IPS-18c (cell line): ENCODE measurements at regions not wholly inside any gene's neighbourhood (a gene's known extent, or its start where the extent isn't known, plus 50 kb on each side); places are given as distances from the start of the nearest gene placed in this dataset.

ENCODE experiments used
- H3K4me3 ChIP-seq: 2 replicates; pipeline ENCODE4 v1.7.0; 2013; ENCODE audit warnings: low read depth, mild to moderate bottlenecking, low read length, moderate library complexity; ENCODE audit not compliant: insufficient read depth
- H3K9me3 ChIP-seq: one replicate; pipeline ENCODE4 v1.6.1; 2013; ENCODE audit warnings: mild to moderate bottlenecking, low read length, moderate library complexity; ENCODE audit not compliant: control insufficient read depth, insufficient read depth

GRCh38 chr6:14321992-14322772, 204.6 kb downstream of the CD83 start:
- Histone ChIP-seq H3K4me3 (no peak overlapping the region), H3K9me3 (no peaks in the 10 kb centered on the region)

- Histone ChIP-seq H3K4me3 (no peak overlapping the region; the same call in 1 of the 2 replicates), H3K9me3 (no peaks in the 10 kb centered on the region)
These were observed 205.3 kb downstream of the CD83 start for GRCh38 chr6:14322841-14323240.

GRCh38 chr6:14326774-14327173, 209.2 kb downstream of the CD83 start:
- H3K4me3 ChIP-seq = no peak overlapping the region
- no peaks in the 10 kb centered on the region for H3K9me3 ChIP-seq

GRCh38 chr6:14328163-14328562, 210.6 kb downstream of the CD83 start:
- Histone ChIP-seq H3K4me3 (no peak overlapping the region), H3K9me3 (no peaks in the 10 kb centered on the region)

- no peak overlapping the region for H3K4me3 ChIP-seq
- H3K9me3 ChIP-seq = no peaks in the 10 kb centered on the region
These were observed 216.2 kb downstream of the CD83 start for GRCh38 chr6:14333556-14334305.

GRCh38 chr6:14335071-14335470, 217.5 kb downstream of the CD83 start:
- Histone ChIP-seq H3K9me3 (no peaks in the 10 kb centered on the region), H3K4me3 (no peak overlapping the region)

GRCh38 chr6:14337152-14337551, 219.6 kb downstream of the CD83 start:
- Histone ChIP-seq H3K4me3 (no peak overlapping the region), H3K9me3 (no peaks in the 10 kb centered on the region)

GRCh38 chr6:14339172-14339571, 221.6 kb downstream of the CD83 start:
- H3K9me3 ChIP-seq = no peaks in the 10 kb centered on the region

GRCh38 chr6:14339711-14340584, 222.4 kb downstream of the CD83 start:
- H3K4me3 ChIP-seq = no peak overlapping the region
- no peaks in the 10 kb centered on the region for H3K9me3 ChIP-seq

More at GRCh38 chr6:14339172-14339571, 221.6 kb downstream of the CD83 start:
- no peak overlapping the region for H3K4me3 ChIP-seq

- Histone ChIP-seq H3K4me3 (no peak overlapping the region), H3K9me3 (no peaks in the 10 kb centered on the region)
These were observed 226.9 kb downstream of the CD83 start for GRCh38 chr6:14344486-14344885.

- H3K4me3 ChIP-seq = no peak overlapping the region
These were observed 230.8 kb downstream of the CD83 start for GRCh38 chr6:14348389-14348788.

GRCh38 chr6:14349507-14349906, 231.9 kb downstream of the CD83 start:
- Histone ChIP-seq H3K9me3 (no peaks in the 10 kb centered on the region), H3K4me3 (no peak overlapping the region)

More at GRCh38 chr6:14348389-14348788, 230.8 kb downstream of the CD83 start:
- H3K9me3 ChIP-seq = no peaks in the 10 kb centered on the region

GRCh38 chr6:14350210-14350609, 232.6 kb downstream of the CD83 start:
- no peaks in the 10 kb centered on the region for H3K9me3 ChIP-seq
- H3K4me3 ChIP-seq = no peak overlapping the region

- H3K4me3 ChIP-seq = no peak overlapping the region
- H3K9me3 ChIP-seq = no peaks in the 10 kb centered on the region
These were observed 235.7 kb downstream of the CD83 start for GRCh38 chr6:14353281-14353680.

GRCh38 chr6:14353798-14354197, 236.2 kb downstream of the CD83 start:
- H3K9me3 ChIP-seq = no peaks in the 10 kb centered on the region
- no peak overlapping the region for H3K4me3 ChIP-seq

- no peak overlapping the region for H3K4me3 ChIP-seq
- no peaks in the 10 kb centered on the region for H3K9me3 ChIP-seq
These were observed 237.5 kb downstream of the CD83 start for GRCh38 chr6:14354919-14355572.

- no peaks in the 10 kb centered on the region for H3K9me3 ChIP-seq
- H3K4me3 ChIP-seq = no peak overlapping the region
These were observed 241.9 kb downstream of the CD83 start for GRCh38 chr6:14359438-14359837.
